Ishikawa (cell line): ENCODE measurements at regions not wholly inside any gene's neighbourhood (a gene's known extent, or its start where the extent isn't known, plus 50 kb on each side); places are given as distances from the start of the nearest gene placed in this dataset.

Experiments
- CEBPB ChIP-seq: IDR thresholded peaks from 2 replicates; pipeline ENCODE4 v1.6.1; 2012
- CREB1 ChIP-seq: IDR thresholded peaks from 2 replicates; pipeline ENCODE4 v1.6.1; 2012; ENCODE audit warnings: low read depth
- EP300 ChIP-seq: IDR thresholded peaks from 2 replicates; pipeline ENCODE4 v1.6.1; 2012; ENCODE audit warnings: borderline replicate concordance

DNA sequence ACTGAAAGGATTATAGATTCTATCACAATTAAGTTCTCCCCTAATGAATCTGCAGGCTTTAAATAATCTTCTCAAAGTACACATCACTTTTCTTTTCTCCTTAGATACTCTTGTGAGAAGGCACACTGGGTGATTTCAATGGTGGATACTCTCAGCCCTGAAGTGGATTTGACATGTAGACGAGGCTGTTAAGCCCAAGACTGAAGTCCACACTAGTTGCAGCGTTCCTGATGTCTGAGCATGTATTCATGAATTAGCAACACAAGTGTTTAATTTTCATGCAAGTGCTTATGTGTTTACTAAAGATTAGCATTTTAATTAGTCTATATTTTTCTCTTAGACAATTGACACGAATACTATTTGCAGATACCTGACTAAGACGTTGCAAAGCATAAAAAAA lies 218.9 kb downstream of the TMEM161B start:
- TF ChIP-seq EP300 (no peak), CREB1 (no peak), CEBPB (no peak)
